HepG2 (cell line): ENCODE measurements at regions not wholly inside any gene's neighbourhood (a gene's known extent, or its start where the extent isn't known, plus 50 kb on each side); places are given as distances from the start of the nearest gene placed in this dataset.

ENCODE experiments used
- ATAC-seq: fragments of 200-7000 bp; cut with Tn5 transposase; 3 replicates; pipeline ENCODE4 v1.9.1; 2020; ENCODE audit warnings: mild to moderate bottlenecking, moderate library complexity
- BruUV-seq: library from RNA; stranded (reverse); fragments of 400-500 nt; replicated peaks from 2 replicates; lab custom pipeline; 2021; lab: Mats Ljungman, UMichigan
- CTCF ChIA-PET: fragments of 300-600 bp; formaldehyde crosslinking; extraction: SDS; loops from one replicate; lab custom pipeline; 2021; ENCODE audit warnings: low total read pairs, inconsistent platforms, low intra/inter-chr PET ratio; lab: Yijun Ruan, JAX
- POLR2A ChIA-PET: fragments of 350-600 bp; sonication (Branson Sonifier 250); formaldehyde crosslinking; loops from one replicate; lab custom pipeline; 2020; ENCODE audit warnings: antibody characterized with exemption, inconsistent platforms; lab: Yijun Ruan, JAX
- DNase-seq: peaks from one replicate; pipeline ENCODE4 v3.0.0-alpha.2; 2015; ENCODE audit warnings: low spot score
- FAIRE-seq: peaks from 3 replicates; lab custom pipeline; 2011; peaks lifted over from hg19 to GRCh38; lab: Jason Lieb, UNC
- H2AFZ ChIP-seq: one replicate; pipeline ENCODE4 v1.6.1; 2011; ENCODE audit warnings: low read length, inconsistent platforms
- H3K27ac ChIP-seq: fragments of 300-600 bp; 3 replicates; pipeline ENCODE4 v1.8.0; 2011; ENCODE audit warnings: mixed run types, mild to moderate bottlenecking, mixed read lengths, low read length, inconsistent platforms; ENCODE audit not compliant: insufficient read depth; ENCODE audit errors: extremely low read length
- H3K27me3 ChIP-seq, 2 experiments: fragments of 200-600 bp in 1 of 2; 2 replicates in 1 of 2; 3 replicates in 1 of 2; pipeline versions ENCODE4 v1.6.0 to v1.8.0; 2011; ENCODE audit warnings: low read length in 2 of 2, mild to moderate bottlenecking in 2 of 2, moderate library complexity in 2 of 2, inconsistent platforms in 1 of 2; ENCODE audit not compliant: insufficient read depth in 2 of 2, control insufficient read depth in 1 of 2
- H3K36me3 ChIP-seq, 2 experiments: fragments of 200-600 bp in 1 of 2; replicated peaks in 1 of 2; 2 replicates in 1 of 2; 3 replicates in 1 of 2; pipeline versions ENCODE4 v1.5.1 to v1.8.0; 2011; ENCODE audit warnings: low read length in 2 of 2, inconsistent platforms in 1 of 2; ENCODE audit not compliant: insufficient read depth in 2 of 2, control insufficient read depth in 1 of 2
- H3K4me1 ChIP-seq: 2 replicates; pipeline ENCODE4 v1.5.1; 2012; ENCODE audit warnings: low read length, inconsistent platforms; ENCODE audit not compliant: insufficient read depth
- H3K4me2 ChIP-seq: 2 replicates; pipeline ENCODE4 v1.6.0; 2011; ENCODE audit warnings: low read depth, low read length, inconsistent platforms
- H3K4me3 ChIP-seq, 3 experiments: fragments of 200-600 bp in 1 of 3; sonication (generic), shearing (Covaris generic) in 1 of 3; replicated peaks in 1 of 3; 2 replicates each; pipeline ENCODE4 v1.5.1; 2011 to 2016; ENCODE audit warnings: low read length in 3 of 3, inconsistent platforms in 2 of 3, low read depth in 2 of 3, mild to moderate bottlenecking in 2 of 3, control low read depth in 1 of 3, mixed read lengths in 1 of 3; ENCODE audit not compliant: insufficient read depth in 1 of 3
- H3K79me2 ChIP-seq: one replicate; pipeline ENCODE4 v1.6.1; 2011; ENCODE audit warnings: low read length, inconsistent platforms; ENCODE audit not compliant: insufficient read depth
- H3K9ac ChIP-seq: 2 replicates; pipeline ENCODE4 v1.6.0; 2011; ENCODE audit warnings: mild to moderate bottlenecking, low read depth, low read length, inconsistent platforms; ENCODE audit not compliant: insufficient read depth
- H3K9me3 ChIP-seq: 2 replicates; pipeline ENCODE4 v1.5.1; 2012; ENCODE audit warnings: mild to moderate bottlenecking, low read length
- H4K20me1 ChIP-seq: 2 replicates; pipeline ENCODE4 v1.6.0; 2011; ENCODE audit warnings: inconsistent platforms, mild to moderate bottlenecking, low read length, moderate library complexity; ENCODE audit not compliant: insufficient read depth
- CENPX ChIP-seq: sonication (generic); formaldehyde crosslinking; IDR thresholded peaks from 2 replicates; pipeline ENCODE4 v1.9.0; 2021; ENCODE audit warnings: mild to moderate bottlenecking, missing genetic modification reagents, moderate library complexity
- CTCF ChIP-seq: sonication (generic); formaldehyde crosslinking; IDR thresholded peaks from 2 replicates; pipeline ENCODE4 v1.5.0; 2020; ENCODE audit warnings: mild to moderate bottlenecking, missing genetic modification reagents, moderate library complexity
- DR1 ChIP-seq: sonication (generic); formaldehyde crosslinking; IDR thresholded peaks from 2 replicates; pipeline ENCODE4 v1.8.0; 2021; ENCODE audit warnings: mild to moderate bottlenecking, missing genetic modification reagents, inconsistent platforms
- KLF16 ChIP-seq, 2 experiments: sonication (generic) in 1 of 2; formaldehyde crosslinking in 1 of 2; IDR thresholded peaks; 2 replicates each; pipeline versions ENCODE4 v1.6.1 to v1.8.0; 2016 to 2023; ENCODE audit warnings: missing genetic modification reagents in 2 of 2, missing compliant biosample characterization in 1 of 2
- MLLT10 ChIP-seq: sonication (generic); formaldehyde crosslinking; IDR thresholded peaks from 2 replicates; pipeline ENCODE4 v1.4.0; 2020; ENCODE audit warnings: missing genetic modification reagents
- NFKB2 ChIP-seq: sonication (generic); formaldehyde crosslinking; IDR thresholded peaks from 2 replicates; pipeline ENCODE4 v1.4.0; 2020; ENCODE audit warnings: missing genetic modification reagents, borderline replicate concordance
- ONECUT2 ChIP-seq: sonication (generic); formaldehyde crosslinking; IDR thresholded peaks from 2 replicates; pipeline ENCODE4 v1.4.0; 2020; ENCODE audit warnings: missing genetic modification reagents
- POLR2AphosphoS5 ChIP-seq: IDR thresholded peaks from 2 replicates; pipeline ENCODE4 v1.6.1; 2012; ENCODE audit warnings: low read depth, low read length
- SIX1 ChIP-seq: sonication (generic); formaldehyde crosslinking; IDR thresholded peaks from 2 replicates; pipeline ENCODE4 v1.4.0; 2020; ENCODE audit warnings: missing genetic modification reagents, borderline replicate concordance
- SMAD3 ChIP-seq: sonication (generic); formaldehyde crosslinking; IDR thresholded peaks from 2 replicates; pipeline ENCODE4 v1.4.0; 2020; ENCODE audit warnings: missing genetic modification reagents
- TAF1 ChIP-seq: sonication (generic); formaldehyde crosslinking; IDR thresholded peaks from 2 replicates; pipeline ENCODE4 v1.4.0; 2020; ENCODE audit warnings: missing genetic modification reagents
- TEF ChIP-seq: sonication (generic); formaldehyde crosslinking; IDR thresholded peaks from 2 replicates; pipeline ENCODE4 v1.5.0; 2020; ENCODE audit warnings: missing genetic modification reagents
- TFDP1 ChIP-seq: IDR thresholded peaks from 2 replicates; pipeline ENCODE4 v1.6.1; 2016; ENCODE audit warnings: missing compliant biosample characterization, missing genetic modification reagents, borderline replicate concordance
- ZBTB8A ChIP-seq: sonication (generic); formaldehyde crosslinking; IDR thresholded peaks from 2 replicates; pipeline ENCODE4 v1.4.0; 2020; ENCODE audit warnings: mild to moderate bottlenecking, low read depth, missing genetic modification reagents, borderline replicate concordance
- ZMYM2 ChIP-seq: sonication (generic); formaldehyde crosslinking; IDR thresholded peaks from 2 replicates; pipeline ENCODE4 v1.8.0; 2022; ENCODE audit warnings: mild to moderate bottlenecking, missing genetic modification reagents
- ZNF792 ChIP-seq: IDR thresholded peaks from 2 replicates; pipeline ENCODE4 v1.6.1; 2016
- WGBS: methylation state at CpG from one replicate; pipeline ENCODE4 v1.1.6; 2017; ENCODE audit warnings: low lambda C conversion rate; 5-methylcytosine and 5-hydroxymethylcytosine counted together
- in situ Hi-C: cut with HindIII; loops from 2 replicates; pipeline ENCODE4 v1.10.0; 2017; ENCODE audit warnings: low pct_unique_long_range_greater_than_20kb; ENCODE audit not compliant: extremely low pct_ligation_motif_present
- intact Hi-C: fragments of 100-400 bp; cut with micrococcal nuclease; formaldehyde crosslinking; loops from one replicate; pipeline ENCODE4 v1.10.0; 2022; ENCODE audit not compliant: unreplicated experiment

- 10% methylated on average over 3 of the region's 3 CpGs for WGBS
- ChIA-PET CTCF (no interaction called here), POLR2A (no interaction called here)
- no TSS peak for BruUV-seq
- Histone ChIP-seq H3K9me3 (peaks cover 20% of the 10 kb centered on the region), H3K79me2 (no peaks in the 10 kb centered on the region), H3K4me3 (no peak overlapping the region), H3K4me2 (no peak overlapping the region), H4K20me1 (no peaks in the 10 kb centered on the region), H3K27ac (no peak overlapping the region), H3K27me3 (peaks cover 5 to 51% of the 10 kb centered on the region in 2 experiments; a peak in 4 of 5 replicates), H3K4me1 (no peaks in the 10 kb centered on the region), H3K36me3 (no peaks in the 10 kb centered on the region), H2AFZ (no peak overlapping the region), H3K9ac (no peak overlapping the region)
- in situ Hi-C loops (no loop called here), intact Hi-C loops (loop anchor here (1.0 kb wide), 1 partner anchor 24 kb away; no protein-coding TSS in a partner anchor)
- no peak for ATAC-seq
- DNase-seq = no peak
- FAIRE-seq = no peak
- TF ChIP-seq DR1 (no peak), ONECUT2 (CRISPR knock-in tag) (no peak), CTCF (CRISPR knock-in tag) (no peak)
Observed at GRCh38 chr2:10987861-10988260, 76.1 kb downstream of the KCNF1 start.

- H4K20me1 ChIP-seq = no peaks in the 10 kb centered on the region
- no peak for DNase-seq
- H3K4me1 ChIP-seq = no peaks in the 10 kb centered on the region
- CTCF ChIA-PET = no interaction called here
- BruUV-seq = no TSS peak
- no peak overlapping the region for H2AFZ ChIP-seq
- 30% methylated on average over 4 of the region's 4 CpGs for WGBS
- H3K36me3 ChIP-seq = no peaks in the 10 kb centered on the region
- no peak overlapping the region for H3K4me2 ChIP-seq
- FAIRE-seq = no peak
- no peak overlapping the region for H3K4me3 ChIP-seq
- no peak overlapping the region for H3K27ac ChIP-seq
- TF ChIP-seq CENPX (CRISPR knock-in tag) = no peak
- TF ChIP-seq NFKB2 (CRISPR knock-in tag) = no peak
- no peak for TF ChIP-seq POLR2AphosphoS5
- no peak for TF ChIP-seq TAF1 (CRISPR knock-in tag)
- TF ChIP-seq ZBTB8A (CRISPR knock-in tag) = no peak
- no peak for TF ChIP-seq KLF16 (CRISPR knock-in tag; IDR thresholded peaks at IDR 0.05)
- TF ChIP-seq SMAD3 (CRISPR knock-in tag) = no peak
- TF ChIP-seq TFDP1 (CRISPR knock-in tag) = no peak
- TF ChIP-seq ZMYM2 = no peak
- TF ChIP-seq MLLT10 (CRISPR knock-in tag) = no peak
- TF ChIP-seq ZNF792 = no peak
- no peak for TF ChIP-seq TEF
- no peak for TF ChIP-seq SIX1 (CRISPR knock-in tag)
- TF ChIP-seq, all 625 proteins: peak for 0
- POLR2A ChIA-PET = no interaction called here
- Histone ChIP-seq H3K79me2 (no peaks in the 10 kb centered on the region), H3K27me3 (peaks cover 9 to 58% of the 10 kb centered on the region in 2 experiments; a peak in 4 of 5 replicates), H3K9ac (no peak overlapping the region), H3K9me3 (peaks cover 7% of the 10 kb centered on the region; the same call in 1 of the 2 replicates)
- intact Hi-C loops = no loop called here
- ATAC-seq = no peak
- in situ Hi-C loops = no loop called here
Observed at GRCh38 chr2:10989151-10989550, 77.4 kb downstream of the KCNF1 start.
